GM18873 (cell line): ENCODE measurements at regions not wholly inside any gene's neighbourhood (a gene's known extent, or its start where the extent isn't known, plus 50 kb on each side); places are given as distances from the start of the nearest gene placed in this dataset.

ENCODE experiments used
- ATAC-seq: cut with Tn5 transposase; IDR thresholded peaks from one replicate; pipeline ENCODE4 v1.9.1; 2021; ENCODE audit warnings: mild to moderate bottlenecking, moderate library complexity, moderate number of reproducible peaks; ENCODE audit not compliant: unreplicated experiment, low FRiP score

DNA sequence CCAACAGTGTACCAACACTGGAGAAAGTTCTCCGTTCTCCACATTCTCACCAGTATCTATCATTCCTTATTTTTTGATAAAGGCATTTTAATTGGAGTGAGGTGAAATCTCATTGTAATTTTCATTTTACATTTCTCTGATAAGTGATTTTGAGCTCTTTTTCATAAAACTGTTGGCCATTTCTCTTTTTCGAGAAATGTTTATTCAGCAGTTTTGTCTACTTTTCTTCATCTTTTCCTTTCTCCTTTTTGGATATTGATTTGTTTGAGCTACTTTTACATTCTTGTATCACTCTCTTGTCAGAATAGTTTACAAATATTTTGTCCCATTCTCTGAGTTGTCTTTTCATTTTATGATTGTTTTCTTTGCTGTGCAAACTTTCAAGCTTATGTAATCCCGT, 555.2 kb downstream of the COL12A1 start:
- no peak for ATAC-seq

DNA sequence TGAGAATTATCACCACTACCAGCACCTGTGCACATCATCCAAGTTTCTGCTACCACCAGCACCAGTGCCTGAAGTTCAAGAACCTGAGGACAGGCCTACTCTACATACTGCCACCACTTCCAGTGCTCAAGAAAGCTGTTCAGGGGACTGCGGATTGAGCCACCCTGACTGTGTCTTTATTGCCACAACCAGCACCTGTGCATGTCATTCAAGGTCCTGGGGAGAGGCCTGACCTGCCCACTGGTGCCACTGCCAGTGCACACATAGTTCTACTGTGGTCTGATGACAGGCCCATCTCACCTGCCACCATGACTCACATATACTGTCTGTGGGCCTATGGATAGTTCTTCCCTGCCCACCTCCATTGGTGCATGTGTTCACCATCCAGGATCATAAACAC, 559.4 kb downstream of the COL12A1 start:
- no peak for ATAC-seq

DNA sequence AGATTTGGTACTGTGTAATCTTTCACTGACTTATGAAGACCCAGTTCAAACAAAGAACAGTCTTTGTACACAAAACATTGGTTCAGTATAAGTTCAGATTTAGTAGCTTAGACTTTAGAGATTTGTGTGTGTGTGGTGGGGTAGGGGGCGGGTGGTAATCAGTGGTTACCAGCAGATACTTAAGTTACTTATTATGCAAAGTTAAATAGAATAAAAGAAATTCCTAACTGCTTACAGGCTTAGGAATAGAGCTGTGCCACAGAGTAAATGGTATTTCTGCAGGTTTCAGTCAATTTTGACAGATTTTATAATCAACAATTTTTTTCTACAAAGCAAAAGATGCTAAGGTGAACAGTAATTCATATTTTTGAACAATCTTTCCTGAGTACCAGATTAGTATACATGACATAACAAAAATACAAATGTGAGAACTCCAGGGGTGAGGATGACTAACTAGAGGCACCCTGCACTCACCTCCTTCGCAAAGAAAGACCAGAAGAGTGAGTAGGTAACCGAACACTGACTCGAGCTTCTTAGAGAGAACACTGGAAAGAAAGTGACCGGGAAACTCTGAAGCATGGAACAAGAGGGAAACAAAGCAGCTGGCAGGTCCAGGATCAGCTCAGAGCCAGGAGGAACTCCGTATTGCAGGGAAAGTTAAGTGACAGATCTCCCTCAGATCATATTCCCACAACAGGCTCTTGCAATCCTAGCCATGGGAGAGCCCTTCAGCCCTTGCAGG, 560.6 kb downstream of the COL12A1 start:
- no peak for ATAC-seq

DNA sequence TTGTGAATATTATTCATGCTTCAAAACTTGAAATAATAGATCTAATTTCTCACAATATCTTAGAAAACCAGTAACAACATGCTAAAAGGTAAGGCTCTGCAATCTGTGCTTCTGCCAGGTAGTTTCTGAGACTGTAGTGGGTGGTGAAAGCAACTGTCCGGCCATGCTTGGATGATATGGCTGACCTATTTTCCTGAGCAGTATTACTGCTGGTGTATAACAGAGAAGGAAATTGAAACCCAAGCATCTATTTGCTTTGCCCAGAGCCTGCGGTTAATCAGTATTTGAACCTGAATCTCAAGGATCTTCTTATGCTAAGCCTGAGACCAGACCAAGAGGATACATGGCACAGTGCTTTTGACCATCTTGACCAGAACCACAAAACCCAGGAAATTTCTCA, 563.8 kb downstream of the COL12A1 start:
- ATAC-seq = no peak

DNA sequence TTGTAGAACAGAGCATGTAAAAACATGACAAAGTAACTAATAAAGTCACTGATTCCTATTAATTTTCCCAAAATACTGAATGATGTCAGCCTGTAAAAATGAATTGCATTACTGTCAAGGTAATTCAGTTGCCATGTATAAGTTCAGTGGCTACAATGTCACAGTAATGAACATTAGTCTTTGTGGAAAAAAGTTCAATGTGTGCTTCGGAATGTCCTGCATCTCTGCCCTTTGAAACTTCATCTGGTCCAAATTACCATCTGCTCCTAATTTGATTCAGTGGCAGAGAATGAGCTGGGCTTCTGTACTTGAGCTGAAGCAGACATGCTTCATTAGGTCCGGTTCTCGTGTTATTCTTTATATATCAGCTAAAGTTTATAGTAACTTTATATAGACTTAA, 567.4 kb downstream of the COL12A1 start:
- ATAC-seq = no peak

DNA sequence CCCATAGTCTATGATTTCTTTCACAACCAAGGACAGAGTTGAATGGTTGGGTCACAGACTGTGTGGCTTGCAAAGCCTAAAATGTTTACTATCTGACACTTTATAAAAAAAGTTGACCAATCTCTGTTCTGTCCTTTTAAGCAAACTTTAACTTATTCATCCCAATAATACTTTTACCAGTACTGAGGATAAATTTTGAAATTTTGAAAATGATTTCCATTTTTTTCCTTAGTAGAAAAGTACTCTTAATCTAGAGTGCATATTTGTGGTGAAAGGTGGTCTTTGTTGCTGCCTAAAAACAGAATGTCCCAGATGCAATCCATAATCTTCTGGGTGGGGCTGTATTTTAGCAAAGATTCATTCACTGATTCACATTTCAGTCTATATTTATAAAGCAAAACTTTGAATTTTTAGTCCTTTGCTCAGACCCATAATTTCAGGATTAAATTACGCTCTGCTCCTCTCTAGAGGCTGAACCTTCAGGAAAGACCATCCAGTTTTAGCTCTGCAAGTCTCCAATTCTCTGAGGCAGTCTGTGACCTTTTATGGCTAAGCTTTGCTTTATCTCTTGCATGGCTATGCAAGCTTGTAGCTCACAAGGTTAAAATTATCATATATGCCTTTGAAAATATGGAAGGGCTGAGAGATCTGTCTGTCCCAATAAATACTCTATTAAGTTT, 573.5 kb downstream of the COL12A1 start:
- no peak for ATAC-seq

DNA sequence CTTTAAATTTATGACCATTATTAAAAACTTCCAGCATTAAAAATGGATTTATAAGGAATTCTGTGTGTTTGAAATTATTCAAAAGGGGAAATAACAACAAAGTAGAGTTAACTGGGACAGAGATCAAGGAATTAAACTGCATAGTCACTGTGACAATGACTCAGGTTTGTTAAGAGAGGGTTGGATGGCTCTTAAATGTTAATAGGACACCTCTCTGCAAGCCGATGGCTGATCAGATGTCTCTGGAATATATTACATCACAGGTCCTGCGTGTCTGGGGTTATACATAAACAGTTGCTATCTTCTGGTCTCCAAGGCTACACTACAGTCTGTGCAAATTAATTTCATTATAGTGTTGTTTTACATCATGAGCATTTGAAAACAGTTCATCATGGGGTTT, 574.3 kb downstream of the COL12A1 start:
- ATAC-seq = no peak

DNA sequence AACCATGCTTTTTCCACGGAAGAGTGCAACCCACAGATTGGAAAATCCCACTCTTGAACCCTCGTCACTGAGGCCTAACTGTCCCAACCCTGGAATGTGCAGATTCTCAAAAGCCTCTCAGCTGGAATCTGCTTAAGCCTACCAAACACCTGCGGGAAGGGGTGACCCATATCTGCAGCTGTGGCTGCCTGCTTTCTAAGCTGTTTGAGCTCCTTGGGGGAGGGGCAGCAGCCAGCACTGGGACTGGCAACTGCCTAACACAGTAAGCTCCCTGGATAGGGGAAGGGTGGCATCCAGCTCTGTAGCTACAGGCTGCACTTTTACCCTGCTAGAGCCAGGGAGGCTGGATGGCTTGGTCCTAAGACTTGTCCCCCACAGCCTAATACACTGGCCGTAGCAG, 579.6 kb downstream of the COL12A1 start:
- ATAC-seq = no peak

DNA sequence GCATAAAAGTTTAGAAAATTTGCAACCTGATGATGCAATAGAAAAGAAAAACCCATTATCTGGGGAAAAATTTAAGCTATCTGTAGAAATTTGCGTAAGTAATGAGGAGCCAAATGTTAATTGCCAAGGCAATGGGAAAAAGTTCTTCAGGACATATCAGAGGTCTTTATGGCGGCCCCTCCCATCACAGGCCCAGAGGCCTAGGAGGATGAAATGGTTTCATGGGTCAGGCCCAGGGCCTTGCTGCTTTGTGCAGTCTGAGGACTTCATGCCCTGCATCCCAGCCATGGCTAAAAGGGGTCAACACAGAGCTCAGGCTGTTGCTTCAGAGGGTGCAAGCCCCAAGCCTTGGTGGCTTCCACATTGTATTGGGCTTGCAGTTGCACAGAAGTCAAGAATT, 582.8 kb downstream of the COL12A1 start:
- no peak for ATAC-seq

DNA sequence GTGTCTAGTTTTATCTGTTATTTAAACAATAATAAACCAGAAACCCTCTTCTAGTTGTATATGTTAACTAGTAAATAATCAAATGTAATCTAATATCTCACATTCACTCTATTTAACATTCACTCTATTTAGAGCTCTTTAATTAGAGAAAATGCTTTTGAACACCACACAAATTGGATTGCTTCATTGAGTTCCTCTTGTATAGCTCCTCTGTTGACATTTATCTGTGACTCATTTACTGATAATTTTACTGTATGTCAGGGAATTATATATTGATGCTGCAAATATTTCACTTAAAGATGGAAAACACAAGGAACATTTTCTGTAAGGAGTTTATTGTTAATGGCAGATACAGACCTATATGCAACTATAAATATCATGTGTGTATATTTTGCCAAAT, 594.6 kb downstream of the COL12A1 start:
- ATAC-seq = no peak

DNA sequence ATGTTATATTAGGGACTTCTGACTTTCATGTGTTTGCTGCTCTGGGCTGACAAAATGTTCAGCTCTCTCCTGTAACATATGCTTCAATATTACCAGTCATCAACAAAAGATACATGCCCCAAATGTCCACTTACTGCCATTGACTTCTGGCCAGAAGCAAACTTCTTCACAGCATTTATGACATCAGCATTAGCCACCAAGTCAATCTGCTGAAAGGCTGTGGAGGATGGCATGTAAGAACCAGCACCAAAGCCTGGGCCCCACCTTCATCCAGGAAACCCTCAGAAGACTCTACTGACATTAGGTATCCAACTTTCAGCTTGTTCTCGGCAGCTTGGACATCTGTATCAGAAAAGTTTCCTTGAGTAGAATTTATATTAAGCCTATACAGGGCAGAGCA, 595.5 kb downstream of the COL12A1 start:
- no peak for ATAC-seq

DNA sequence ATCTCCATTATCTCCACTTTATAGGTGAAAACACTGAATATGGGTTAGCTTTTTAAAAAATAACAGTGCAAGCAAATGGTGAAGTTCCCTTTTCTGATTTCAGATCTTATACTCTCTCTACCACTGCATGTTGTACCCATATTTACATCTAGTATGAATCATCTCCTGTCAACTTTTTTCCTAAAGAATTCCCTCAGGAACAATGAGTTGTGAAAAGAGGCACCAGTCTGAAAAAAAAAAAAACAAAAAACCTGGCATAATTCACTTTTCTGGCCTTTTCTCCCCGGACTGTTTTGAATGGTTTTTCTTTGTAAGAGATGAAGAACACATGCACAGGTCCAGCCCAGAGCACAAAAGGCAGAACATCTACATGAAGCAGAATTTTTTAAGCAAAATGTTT, 596.0 kb downstream of the COL12A1 start:
- no peak for ATAC-seq

DNA sequence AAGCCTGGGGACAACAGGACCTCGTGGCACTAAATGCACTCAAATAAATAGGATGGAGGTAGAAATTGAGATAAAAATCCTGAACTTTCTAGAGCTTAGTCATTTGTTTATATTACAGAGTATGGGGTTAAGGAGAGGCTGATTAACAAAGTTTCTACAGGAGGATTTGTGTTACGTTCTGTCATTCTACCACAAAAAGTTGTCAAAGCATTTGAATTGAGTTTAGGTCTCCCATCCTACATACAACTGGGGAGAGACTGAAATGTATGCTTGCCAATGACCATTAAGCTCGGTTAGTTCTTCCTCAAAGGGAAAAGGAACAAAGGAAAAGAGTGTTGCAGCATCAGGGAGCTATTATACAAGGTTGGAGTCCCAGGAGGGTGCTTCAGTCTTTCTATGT, 597.9 kb downstream of the COL12A1 start:
- no peak for ATAC-seq

DNA sequence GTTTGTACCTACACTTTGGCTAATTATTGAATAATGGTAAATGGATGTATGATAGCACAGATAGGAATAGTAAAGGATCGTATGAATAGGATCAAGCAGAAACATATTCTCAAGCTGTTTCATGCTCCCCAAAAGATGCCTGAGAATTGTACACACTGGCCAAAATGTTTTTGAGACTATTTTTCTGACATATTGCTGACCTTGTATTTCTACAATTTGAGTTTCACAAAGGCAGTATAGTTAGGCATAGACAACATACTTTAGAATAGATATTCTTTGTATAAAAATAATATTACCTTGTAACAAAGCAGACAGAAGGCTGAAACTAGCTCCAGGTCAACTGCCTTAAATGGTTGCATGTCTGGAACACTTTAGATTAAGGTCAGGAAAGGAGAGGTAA, 598.4 kb downstream of the COL12A1 start:
- no peak for ATAC-seq

DNA sequence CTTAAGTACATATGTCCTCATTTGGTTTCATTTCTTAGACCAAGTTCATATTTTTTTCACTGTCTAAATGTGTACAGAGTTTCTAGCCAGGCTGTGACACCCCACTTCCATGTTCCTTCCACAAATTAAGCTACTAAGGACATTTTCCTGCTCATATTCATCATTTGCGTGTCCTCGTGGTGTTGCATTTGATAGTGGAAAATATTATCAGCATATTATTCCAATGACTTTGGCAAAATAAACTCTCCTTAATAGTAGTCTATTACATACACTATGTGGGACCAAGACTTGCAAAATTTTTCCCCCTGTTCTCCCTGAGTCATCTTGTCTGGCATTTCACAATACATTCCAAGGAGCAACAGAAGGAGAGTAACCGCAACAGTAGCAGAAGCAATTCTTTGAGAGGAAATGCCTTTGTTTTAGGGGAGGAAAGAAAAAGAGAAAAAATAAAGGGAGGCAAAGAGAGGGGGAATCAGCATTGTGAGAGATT, 599.2 kb downstream of the COL12A1 start:
- ATAC-seq = no peak

DNA sequence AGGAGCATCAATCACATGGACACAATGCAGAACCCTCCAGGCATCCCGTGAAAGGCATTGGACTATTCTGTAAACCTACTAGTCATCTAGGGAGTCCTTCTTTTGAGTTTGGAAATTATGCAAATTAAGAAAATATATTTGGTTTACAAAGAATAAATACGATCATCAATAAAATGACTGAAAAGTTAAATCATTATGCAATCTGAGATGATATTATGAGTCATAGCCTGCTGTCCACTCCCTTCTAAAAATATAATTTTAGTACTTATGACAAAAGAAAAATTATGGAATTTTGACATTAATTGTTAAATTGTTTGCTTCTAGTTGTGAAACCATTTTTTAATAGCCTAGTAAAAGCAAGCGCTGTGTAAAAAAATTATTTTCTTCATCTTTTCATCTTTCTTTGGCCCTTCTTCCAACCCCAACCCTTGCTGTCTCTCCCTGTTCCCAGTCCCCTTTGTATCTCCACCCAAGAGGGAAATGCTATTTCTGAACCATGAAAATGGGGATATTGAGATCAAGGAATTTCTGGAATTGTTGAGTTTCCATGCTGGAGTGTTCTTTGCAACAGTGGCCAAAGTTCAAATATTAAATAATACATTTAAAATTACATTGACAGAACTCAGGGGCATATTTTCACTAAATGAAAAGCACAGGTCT, 599.8 kb downstream of the COL12A1 start:
- no peak for ATAC-seq

DNA sequence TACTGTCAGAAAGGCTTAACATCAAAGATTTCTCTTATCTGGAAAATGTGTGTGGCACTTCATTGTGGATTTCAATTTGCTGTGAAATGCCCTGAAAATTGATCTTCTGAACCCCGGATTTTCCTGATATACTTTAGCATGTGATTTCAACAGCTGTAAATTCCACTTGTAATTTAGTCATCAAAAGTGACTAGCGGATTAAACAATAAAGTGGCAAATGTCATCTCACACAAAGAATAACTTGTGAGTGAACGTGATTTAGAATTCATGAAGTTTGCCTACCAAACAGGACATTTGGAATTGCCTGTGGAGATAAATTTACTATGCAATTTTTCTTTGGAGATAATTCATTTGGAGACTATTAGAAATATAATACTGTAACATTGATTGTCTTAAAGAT, 601.6 kb downstream of the COL12A1 start:
- ATAC-seq = no peak

DNA sequence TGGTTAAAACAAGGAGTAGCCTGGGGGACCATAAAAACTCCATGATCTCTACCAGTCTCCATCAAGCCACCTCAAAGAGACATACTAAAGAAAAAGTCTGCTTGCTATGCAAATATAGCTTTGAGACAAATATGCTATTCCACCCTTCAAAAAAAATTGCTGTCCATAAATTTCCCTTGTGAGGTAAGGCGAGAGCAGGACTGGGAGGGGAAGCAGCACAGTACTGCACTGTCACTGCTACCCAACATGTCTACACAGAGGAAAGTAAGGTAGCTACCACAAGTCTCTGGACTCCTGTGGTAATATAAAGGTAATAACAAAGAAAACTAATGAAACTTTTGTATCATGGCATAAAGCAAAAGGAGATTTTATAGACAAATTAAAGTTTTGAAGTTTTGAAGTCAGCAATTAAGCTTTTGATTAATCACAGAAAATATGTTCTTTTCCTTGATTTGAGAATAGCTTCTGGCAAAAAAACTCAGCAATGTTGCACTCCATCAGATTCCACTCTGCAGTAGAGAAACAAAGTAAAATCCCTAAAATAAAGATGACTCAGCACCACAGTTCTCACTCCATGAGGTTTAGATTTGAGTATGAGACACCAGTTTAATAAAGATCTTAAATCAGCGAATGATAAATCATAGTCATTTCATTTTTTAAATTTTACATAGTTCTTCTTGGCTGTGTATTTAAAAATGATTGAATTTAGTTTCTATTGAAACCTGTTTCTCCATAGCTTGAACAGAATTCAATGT, 602.4 kb downstream of the COL12A1 start:
- no peak for ATAC-seq

DNA sequence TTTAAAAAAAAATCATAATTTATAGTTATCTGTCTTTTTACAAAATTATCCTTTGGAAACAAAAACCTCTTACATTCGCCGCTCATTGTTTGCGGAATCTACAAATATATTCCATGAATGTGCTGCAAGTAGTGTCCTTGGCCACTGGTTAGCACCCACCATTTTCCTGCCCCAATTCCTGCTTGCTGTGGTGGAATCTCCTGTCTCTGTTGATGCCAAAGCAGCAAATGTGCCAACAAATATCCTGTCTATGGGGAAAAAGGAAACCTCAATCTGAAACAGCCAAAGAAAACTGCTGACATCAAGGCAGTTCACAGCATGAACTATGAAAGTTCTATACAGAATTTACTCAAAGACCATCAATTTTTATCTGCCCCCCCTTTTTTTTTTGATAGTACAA, 603.6 kb downstream of the COL12A1 start:
- ATAC-seq = no peak

DNA sequence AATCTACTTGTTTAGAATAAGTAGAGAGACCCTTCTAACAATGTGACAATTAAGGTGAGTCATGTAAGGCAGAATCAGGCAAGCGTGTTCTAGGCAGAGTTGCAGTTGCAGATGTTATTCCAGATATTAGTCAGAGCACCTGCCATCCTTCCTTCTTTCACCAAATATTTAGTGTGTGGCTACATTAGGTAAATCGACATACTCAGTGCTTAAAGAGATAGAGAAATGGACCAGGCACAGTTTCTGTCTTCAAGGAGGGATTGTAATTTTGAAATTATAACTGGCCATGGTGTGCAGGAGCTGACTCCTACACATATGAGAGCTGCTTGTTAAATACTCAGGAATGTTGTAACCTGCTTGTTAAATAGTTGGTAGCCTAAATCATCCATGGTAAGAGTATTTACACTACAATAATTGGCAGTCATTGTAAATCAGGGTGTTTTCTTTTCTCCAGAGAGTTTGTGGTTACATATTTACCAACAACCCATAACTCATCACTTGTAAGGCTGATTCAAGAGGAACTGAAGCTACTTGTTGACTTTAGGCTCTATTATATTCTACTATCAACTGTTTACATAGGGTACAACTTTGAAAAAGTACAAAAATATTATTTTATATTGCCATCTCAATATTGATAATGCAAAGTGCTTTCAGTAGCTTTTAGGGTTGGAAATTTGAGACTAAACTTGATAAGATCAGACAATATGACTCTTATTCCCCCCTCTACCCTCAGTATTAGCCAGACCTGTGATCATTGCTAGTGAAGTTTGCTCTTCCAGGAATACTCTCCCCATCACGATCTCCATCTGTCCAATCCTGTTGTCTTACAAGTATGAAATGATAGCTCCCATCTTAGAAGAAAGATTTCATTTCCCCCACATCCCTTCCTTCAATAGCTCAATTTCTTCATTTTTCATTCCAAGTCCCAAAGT, 607.1 kb downstream of the COL12A1 start:
- ATAC-seq = peak; percentile 96
